GM12878 (cell line): ENCODE measurements at regions not wholly inside any gene's neighbourhood (a gene's known extent, or its start where the extent isn't known, plus 50 kb on each side); places are given as distances from the start of the nearest gene placed in this dataset.

Experiments
- ATF3 ChIP-seq: IDR thresholded peaks from 2 replicates; pipeline ENCODE4 v1.6.1; 2011; ENCODE audit warnings: low read depth, mild to moderate bottlenecking, low read length, moderate library complexity, borderline replicate concordance; ENCODE audit errors: extremely low read depth
- BCL11A ChIP-seq: IDR thresholded peaks from 2 replicates; pipeline ENCODE4 v1.6.1; 2011; ENCODE audit warnings: low read depth, low read length
- CHD4 ChIP-seq: fragments of 200-600 bp; sonication (generic); IDR thresholded peaks from 2 replicates; pipeline ENCODE4 v1.6.1; 2016; ENCODE audit warnings: mild to moderate bottlenecking
- EZH2 ChIP-seq: IDR thresholded peaks from 2 replicates; pipeline ENCODE4 v1.6.1; 2012; ENCODE audit warnings: low read depth, mild to moderate bottlenecking, control low read depth, inconsistent platforms, low read length, borderline replicate concordance; ENCODE audit not compliant: control insufficient read depth
- FOS ChIP-seq: IDR thresholded peaks from 3 replicates; pipeline ENCODE4 v1.6.1; 2011; ENCODE audit warnings: borderline replicate concordance; ENCODE audit not compliant: insufficient read length; ENCODE audit errors: extremely low read depth
- HDAC2 ChIP-seq: fragments of 200-600 bp; sonication (generic); IDR thresholded peaks from 2 replicates; pipeline ENCODE4 v1.6.1; 2017
- POU2F2 ChIP-seq: IDR thresholded peaks from 3 replicates; pipeline ENCODE4 v1.6.1; 2011; ENCODE audit warnings: low read depth, mild to moderate bottlenecking, low read length, borderline replicate concordance
- RAD21 ChIP-seq: IDR thresholded peaks from 2 replicates; pipeline ENCODE4 v1.6.1; 2011; ENCODE audit warnings: mild to moderate bottlenecking, low read depth, low read length, moderate library complexity; ENCODE audit not compliant: insufficient read depth
- REST ChIP-seq: IDR thresholded peaks from 2 replicates; pipeline ENCODE4 v1.6.1; 2012; ENCODE audit warnings: mild to moderate bottlenecking, low read depth, low read length
- SKIL ChIP-seq: fragments of 450-650 bp; IDR thresholded peaks from 2 replicates; pipeline ENCODE4 v1.6.1; 2017; ENCODE audit warnings: mild to moderate bottlenecking, low read depth, inconsistent platforms; ENCODE audit not compliant: poor library complexity, severe bottlenecking
- SMC3 ChIP-seq: IDR thresholded peaks from 2 replicates; pipeline ENCODE4 v1.6.1; 2011; ENCODE audit warnings: low read length, improper control_type of control experiment, borderline replicate concordance
- STAT1 ChIP-seq: fragments of 450-650 bp; conservative IDR thresholded peaks from 2 replicates; pipeline ENCODE4 v1.6.1; 2014; ENCODE audit warnings: antibody characterized with exemption, mild to moderate bottlenecking
- ZNF687 ChIP-seq: fragments of 450-650 bp; IDR thresholded peaks from 2 replicates; pipeline ENCODE4 v1.6.1; 2017; ENCODE audit warnings: mild to moderate bottlenecking, moderate library complexity
- TF ChIP-seq, protein P1 (sequence below), 3 experiments: IDR thresholded peaks in 2 of 3; conservative IDR thresholded peaks in 1 of 3; 2 replicates each; pipeline ENCODE4 v1.5.1; 2011; ENCODE audit warnings: low read depth in 3 of 3, low read length in 3 of 3, mild to moderate bottlenecking in 3 of 3, control low read depth in 2 of 3, moderate library complexity in 2 of 3, inconsistent platforms in 1 of 3, mixed read lengths in 1 of 3; ENCODE audit not compliant: control insufficient read depth in 2 of 3, insufficient read depth in 1 of 3; ENCODE audit errors: extremely low read depth in 1 of 3

GRCh38 chr5:103617913-103618312 lies 55.3 kb upstream of the NUDT12 start:
- TF ChIP-seq STAT1: no peak
- TF ChIP-seq POU2F2: no peak
- TF ChIP-seq, protein P1, sequence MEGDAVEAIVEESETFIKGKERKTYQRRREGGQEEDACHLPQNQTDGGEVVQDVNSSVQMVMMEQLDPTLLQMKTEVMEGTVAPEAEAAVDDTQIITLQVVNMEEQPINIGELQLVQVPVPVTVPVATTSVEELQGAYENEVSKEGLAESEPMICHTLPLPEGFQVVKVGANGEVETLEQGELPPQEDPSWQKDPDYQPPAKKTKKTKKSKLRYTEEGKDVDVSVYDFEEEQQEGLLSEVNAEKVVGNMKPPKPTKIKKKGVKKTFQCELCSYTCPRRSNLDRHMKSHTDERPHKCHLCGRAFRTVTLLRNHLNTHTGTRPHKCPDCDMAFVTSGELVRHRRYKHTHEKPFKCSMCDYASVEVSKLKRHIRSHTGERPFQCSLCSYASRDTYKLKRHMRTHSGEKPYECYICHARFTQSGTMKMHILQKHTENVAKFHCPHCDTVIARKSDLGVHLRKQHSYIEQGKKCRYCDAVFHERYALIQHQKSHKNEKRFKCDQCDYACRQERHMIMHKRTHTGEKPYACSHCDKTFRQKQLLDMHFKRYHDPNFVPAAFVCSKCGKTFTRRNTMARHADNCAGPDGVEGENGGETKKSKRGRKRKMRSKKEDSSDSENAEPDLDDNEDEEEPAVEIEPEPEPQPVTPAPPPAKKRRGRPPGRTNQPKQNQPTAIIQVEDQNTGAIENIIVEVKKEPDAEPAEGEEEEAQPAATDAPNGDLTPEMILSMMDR (IDR thresholded peaks at IDR 0.05 in 2 of 3, conservative IDR thresholded peaks at IDR 0.05 in 1 of 3; ENCODE audit: control insufficient read depth in 2 of 3, extremely low read depth in 1 of 3, insufficient read depth in 1 of 3, low read depth in 3 of 3, low read length in 3 of 3): no peak
- no peak for TF ChIP-seq BCL11A
- no peak for TF ChIP-seq SKIL
- TF ChIP-seq ZNF687: no peak
- TF ChIP-seq SMC3: no peak
- TF ChIP-seq FOS: no peak
- TF ChIP-seq EZH2: no peak
- TF ChIP-seq RAD21: no peak
- no peak for TF ChIP-seq HDAC2
- no peak for TF ChIP-seq REST
- TF ChIP-seq CHD4: no peak
- TF ChIP-seq ATF3: no peak
